ENCODE measurements at regions not wholly inside any gene's neighbourhood (a gene's known extent, or its start where the extent isn't known, plus 50 kb on each side); places are given as distances from the start of the nearest gene placed in this dataset.

- TF ChIP-seq CTCF (IDR thresholded peaks at IDR 0.05) (no peak), ZFX (IDR thresholded peaks at IDR 0.05; ENCODE audit: borderline replicate concordance) (no peak)
These were observed 450.3 kb upstream of the GJE1 start for GRCh38 chr6:141682391-141682790.
